Ishikawa (cell line): ENCODE measurements at regions not wholly inside any gene's neighbourhood (a gene's known extent, or its start where the extent isn't known, plus 50 kb on each side); places are given as distances from the start of the nearest gene placed in this dataset.

Experiments
- CEBPB ChIP-seq: IDR thresholded peaks from 2 replicates; pipeline ENCODE4 v1.6.1; 2012
- CREB1 ChIP-seq: IDR thresholded peaks from 2 replicates; pipeline ENCODE4 v1.6.1; 2012; ENCODE audit warnings: low read depth
- EGR1 ChIP-seq: IDR thresholded peaks from 2 replicates; pipeline ENCODE4 v1.6.1; 2012
- EP300 ChIP-seq: IDR thresholded peaks from 2 replicates; pipeline ENCODE4 v1.6.1; 2012; ENCODE audit warnings: borderline replicate concordance
- FOXM1 ChIP-seq: IDR thresholded peaks from 2 replicates; pipeline ENCODE4 v1.6.1; 2012; ENCODE audit warnings: low read depth, borderline replicate concordance
- MAX ChIP-seq: IDR thresholded peaks from 2 replicates; pipeline ENCODE4 v1.6.1; 2012
- NFIC ChIP-seq: IDR thresholded peaks from 2 replicates; pipeline ENCODE4 v1.6.1; 2012
- RAD21 ChIP-seq: IDR thresholded peaks from 2 replicates; pipeline ENCODE4 v1.6.1; 2012; ENCODE audit warnings: low read depth
- REST ChIP-seq: IDR thresholded peaks from 2 replicates; pipeline ENCODE4 v1.6.1; 2012; ENCODE audit warnings: low read depth, mild to moderate bottlenecking
- TAF1 ChIP-seq: IDR thresholded peaks from 2 replicates; pipeline ENCODE4 v1.6.1; 2012; ENCODE audit warnings: low read depth, mild to moderate bottlenecking
- TCF12 ChIP-seq: IDR thresholded peaks from 2 replicates; pipeline ENCODE4 v1.6.1; 2012; ENCODE audit warnings: low read depth
- TEAD4 ChIP-seq: IDR thresholded peaks from 2 replicates; pipeline ENCODE4 v1.6.1; 2012
- USF1 ChIP-seq: IDR thresholded peaks from 2 replicates; pipeline ENCODE4 v1.6.1; 2012
- YY1 ChIP-seq: IDR thresholded peaks from 2 replicates; pipeline ENCODE4 v1.6.1; 2012; ENCODE audit warnings: low read depth
- ZBTB7A ChIP-seq: IDR thresholded peaks from 2 replicates; pipeline ENCODE4 v1.6.1; 2012; ENCODE audit warnings: low read depth

- TF ChIP-seq MAX (no peak), NFIC (no peak), REST (no peak), EP300 (no peak), EGR1 (no peak), TCF12 (no peak), TEAD4 (no peak), TAF1 (no peak), CREB1 (no peak), ZBTB7A (no peak)
Measured at GRCh38 chr6:40708049-40708448, 120.9 kb upstream of the LRFN2 start.

- TF ChIP-seq EGR1: no peak
- TF ChIP-seq ZBTB7A: no peak
- TF ChIP-seq RAD21: no peak
- TF ChIP-seq CREB1: no peak
- no peak for TF ChIP-seq FOXM1
- no peak for TF ChIP-seq EP300
- no peak for TF ChIP-seq TCF12
- no peak for TF ChIP-seq YY1
- TF ChIP-seq CEBPB: no peak
- no peak for TF ChIP-seq MAX
- no peak for TF ChIP-seq USF1
- TF ChIP-seq TAF1: no peak
Measured at GRCh38 chr6:40706178-40706577, 119.0 kb upstream of the LRFN2 start.

- TF ChIP-seq EGR1: no peak
Measured at GRCh38 chr6:40705354-40705753, 118.2 kb upstream of the LRFN2 start.

GRCh38 chr6:40701352-40702007, 114.3 kb upstream of the LRFN2 start:
- no peak for TF ChIP-seq RAD21

GRCh38 chr6:40700006-40700580, 112.9 kb upstream of the LRFN2 start:
- TF ChIP-seq TEAD4 (no peak), REST (no peak), RAD21 (no peak), CEBPB (no peak)

- TF ChIP-seq YY1 (no peak), TAF1 (no peak), EGR1 (no peak), NFIC (no peak), FOXM1 (no peak), TEAD4 (no peak), EP300 (no peak), REST (no peak), CREB1 (no peak), RAD21 (no peak), ZBTB7A (no peak), USF1 (no peak), TCF12 (no peak), MAX (no peak), CEBPB (no peak)
Measured at GRCh38 chr6:40695750-40696415, 108.7 kb upstream of the LRFN2 start.
